NCI-H1048 (cell line): ENCODE measurements at regions not wholly inside any gene's neighbourhood (a gene's known extent, or its start where the extent isn't known, plus 50 kb on each side); places are given as distances from the start of the nearest gene placed in this dataset.
"Not testable (repeated sequence)": the region's sequence is repeated elsewhere in the genome, so short reads cannot be mapped to it uniquely, and the experiment has no call there.

ENCODE experiments used
- DNase-seq: peaks from one replicate; lab custom pipeline; 2025; lab: John Stamatoyannopoulos, UW

DNA sequence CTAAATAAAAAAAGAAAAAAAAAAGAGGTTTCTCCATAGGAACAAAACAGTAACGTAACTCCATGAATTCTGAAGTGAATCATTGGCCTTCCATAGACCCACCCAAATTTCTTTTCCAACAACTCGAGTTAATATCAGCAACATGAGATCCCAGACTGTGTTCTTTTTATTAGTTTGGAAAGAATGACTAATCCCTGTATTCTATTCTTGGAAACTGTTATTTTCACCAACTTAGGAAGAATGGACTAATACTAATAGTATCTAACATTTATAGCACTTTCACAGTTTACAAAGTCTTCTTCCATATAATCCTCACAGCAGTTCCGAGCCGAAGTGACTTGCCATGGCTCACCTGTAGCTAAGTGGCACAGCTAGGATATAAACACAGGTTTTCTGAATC, 72.7 kb upstream of the SLC4A7 start:
- no peak for DNase-seq

DNA sequence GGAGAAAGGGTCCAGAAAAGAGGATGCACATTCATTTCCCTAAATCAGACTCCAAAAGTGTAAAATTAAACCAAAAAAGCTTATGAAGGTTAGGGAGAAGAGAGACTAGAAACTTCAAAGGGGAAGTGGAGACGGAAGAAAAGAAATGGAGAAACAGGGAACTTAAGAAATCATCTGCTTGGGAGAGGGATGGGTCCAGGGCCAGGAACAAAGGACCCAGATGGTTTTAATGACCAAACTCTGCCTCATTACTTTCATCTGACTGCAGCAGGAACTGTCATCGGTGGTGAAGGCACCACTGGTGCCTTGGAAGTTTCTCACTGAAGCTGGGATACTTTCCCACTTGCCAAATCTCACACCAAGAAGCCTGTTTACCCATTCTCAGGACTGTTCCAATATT, 70.5 kb upstream of the SLC4A7 start:
- DNase-seq = no peak

DNA sequence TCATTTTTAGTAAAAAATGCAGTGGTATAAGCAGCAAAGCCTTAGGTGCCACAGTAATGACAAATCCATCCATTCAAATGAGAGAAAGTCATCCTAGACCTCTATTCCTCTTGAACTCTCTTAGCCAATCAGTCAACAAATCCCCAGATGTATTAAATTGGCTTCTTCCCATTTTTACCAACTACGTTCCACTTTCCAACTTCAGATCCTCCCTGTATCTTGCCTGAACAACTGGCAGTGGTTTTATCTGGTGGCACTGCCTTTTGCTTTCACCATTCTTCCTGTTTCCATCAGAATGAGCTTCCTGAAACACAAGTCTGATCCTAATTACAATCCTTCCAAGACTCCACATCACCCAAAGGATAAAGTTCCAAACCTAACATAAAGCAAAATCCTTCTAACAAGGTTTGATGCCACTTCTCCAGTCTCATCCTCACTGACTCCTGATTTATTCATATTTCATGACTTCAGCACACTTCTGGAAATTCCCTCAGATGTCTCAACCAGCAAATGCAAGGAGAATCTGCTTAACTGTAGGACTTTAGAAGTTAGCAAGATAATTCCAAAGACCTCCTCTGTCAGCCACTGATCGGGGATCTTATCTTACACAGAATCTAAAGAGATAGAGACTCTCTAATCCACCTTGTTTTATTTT, 69.8 kb upstream of the SLC4A7 start:
- DNase-seq = no peak

DNA sequence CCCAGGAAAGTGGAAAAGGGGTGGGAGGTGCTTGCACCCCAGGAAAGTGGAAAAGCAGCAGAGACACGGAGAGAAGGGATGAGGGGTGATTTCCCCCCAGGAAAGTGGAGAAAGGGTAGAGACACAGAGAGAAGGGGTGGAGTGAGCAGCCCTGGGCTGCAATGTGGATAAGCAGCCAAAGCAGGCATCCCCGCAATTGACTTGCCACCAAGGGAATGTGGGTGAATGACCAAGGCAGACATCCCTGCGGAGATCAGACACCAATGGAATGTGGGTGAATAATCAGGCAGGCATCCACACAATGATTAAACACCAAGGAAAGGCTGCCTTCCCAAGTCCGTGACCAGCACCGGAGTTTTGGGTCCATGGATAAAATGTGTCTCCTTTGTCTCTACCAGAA, 68.5 kb upstream of the SLC4A7 start:
- not testable (repeated sequence) for DNase-seq

GRCh38 chr3:27551413-27551812, 67.2 kb upstream of the SLC4A7 start:
- DNase-seq = not testable (repeated sequence)

DNA sequence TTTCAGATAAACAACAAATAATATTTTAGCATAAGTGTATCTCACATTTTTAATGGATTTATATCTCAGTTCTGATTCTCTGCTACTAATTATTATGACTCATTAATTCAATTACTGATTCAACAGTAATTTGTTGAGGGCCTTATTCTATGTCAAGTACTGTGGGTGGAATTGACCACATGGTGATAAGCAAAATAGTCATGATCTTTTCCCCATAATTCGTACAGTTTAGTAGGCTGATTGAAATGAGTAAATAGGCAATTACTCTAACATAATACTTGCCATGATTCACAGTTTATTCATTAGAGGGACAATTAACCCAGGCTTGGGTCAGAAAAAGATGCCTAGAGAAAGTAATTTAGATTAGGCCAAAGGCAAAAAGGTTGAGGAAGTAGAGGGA, 60.9 kb upstream of the SLC4A7 start:
- no peak for DNase-seq

GRCh38 chr3:27544372-27544865, 60.2 kb upstream of the SLC4A7 start:
- no peak for DNase-seq

DNA sequence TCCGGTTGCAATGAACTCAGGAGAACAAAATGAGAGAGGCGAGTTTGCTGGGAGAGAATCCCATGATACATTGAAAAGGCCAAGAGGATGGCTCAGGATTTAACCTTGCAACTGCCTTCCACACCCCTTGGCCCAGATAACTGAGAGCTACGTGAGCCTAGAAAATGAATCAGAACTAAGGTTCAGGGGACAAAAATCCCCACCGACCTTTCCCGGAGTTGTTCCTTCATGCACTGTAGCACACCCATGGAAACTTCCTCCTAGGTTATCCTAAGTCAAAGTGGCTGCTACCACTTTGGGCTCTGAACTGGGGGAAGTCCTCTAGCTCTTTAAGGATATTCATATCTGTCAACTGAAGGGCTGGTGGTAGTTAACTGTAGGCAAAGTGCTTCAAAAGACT, 58.3 kb upstream of the SLC4A7 start:
- DNase-seq = no peak

DNA sequence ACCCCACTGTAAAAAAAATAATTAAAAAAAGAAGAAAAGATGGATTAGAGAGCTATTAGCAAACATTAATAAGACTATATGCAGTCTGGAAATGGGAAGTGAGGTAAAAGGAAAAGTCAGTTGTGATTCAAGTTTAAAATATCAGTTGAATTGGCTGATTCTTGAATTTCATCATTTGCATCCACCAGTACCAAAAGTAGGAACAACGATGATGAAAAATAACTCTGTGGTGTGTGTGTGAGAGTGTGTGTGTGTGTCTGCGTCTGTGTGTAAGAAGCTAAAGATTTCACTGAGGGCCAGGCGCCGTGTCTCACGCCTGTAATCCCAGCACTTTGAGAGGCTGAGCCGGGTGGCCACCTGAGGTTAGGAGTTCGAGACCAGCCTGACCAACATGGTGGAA, 56.0 kb upstream of the SLC4A7 start:
- no peak for DNase-seq

DNA sequence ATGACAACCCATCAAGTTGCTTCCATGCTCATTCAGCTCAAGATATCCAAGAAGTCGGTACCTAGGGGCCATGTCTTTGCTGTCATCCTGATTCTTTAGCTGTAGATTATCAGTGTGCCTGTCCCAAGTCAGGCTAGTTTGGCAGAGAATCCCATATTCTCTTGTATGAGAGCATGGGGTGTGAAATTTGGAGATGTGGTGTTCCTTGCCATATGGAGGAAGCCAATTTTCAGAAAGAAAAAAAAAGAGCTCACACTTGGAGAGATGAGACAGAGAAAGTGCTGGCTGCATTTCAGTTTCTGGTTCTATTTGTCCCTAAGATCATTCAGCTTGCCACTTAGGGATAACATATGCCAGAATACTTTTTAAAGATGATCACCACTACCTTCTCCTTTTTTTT, 52.3 kb upstream of the SLC4A7 start:
- DNase-seq = no peak

DNA sequence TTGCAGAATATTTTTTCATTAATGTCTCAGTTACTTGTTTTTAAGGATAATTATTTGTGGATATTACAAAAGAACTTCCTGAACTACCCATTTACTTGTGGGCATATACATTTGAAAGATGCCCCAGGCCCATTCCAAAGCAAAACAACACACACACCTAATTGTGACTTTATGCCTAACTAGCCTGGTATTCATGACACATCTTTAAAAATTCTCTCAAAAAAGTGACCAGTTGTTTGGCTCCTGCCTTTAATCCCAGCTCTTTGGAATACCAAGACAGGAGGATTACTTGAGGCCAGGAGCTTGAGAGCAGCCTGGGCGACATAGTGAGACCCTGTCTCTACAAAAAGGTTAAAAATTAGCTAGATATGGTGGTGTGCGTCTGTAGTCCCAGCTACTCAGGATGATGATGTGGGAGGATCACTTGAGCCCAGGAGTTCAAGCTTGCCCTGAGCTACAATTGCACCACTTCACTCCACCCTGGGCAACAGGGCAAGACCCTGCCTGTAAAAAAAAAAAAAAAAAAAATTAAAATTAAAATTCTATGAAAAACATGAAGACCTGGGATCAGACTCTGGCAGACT, 51.7 kb upstream of the SLC4A7 start:
- DNase-seq = no peak

DNA sequence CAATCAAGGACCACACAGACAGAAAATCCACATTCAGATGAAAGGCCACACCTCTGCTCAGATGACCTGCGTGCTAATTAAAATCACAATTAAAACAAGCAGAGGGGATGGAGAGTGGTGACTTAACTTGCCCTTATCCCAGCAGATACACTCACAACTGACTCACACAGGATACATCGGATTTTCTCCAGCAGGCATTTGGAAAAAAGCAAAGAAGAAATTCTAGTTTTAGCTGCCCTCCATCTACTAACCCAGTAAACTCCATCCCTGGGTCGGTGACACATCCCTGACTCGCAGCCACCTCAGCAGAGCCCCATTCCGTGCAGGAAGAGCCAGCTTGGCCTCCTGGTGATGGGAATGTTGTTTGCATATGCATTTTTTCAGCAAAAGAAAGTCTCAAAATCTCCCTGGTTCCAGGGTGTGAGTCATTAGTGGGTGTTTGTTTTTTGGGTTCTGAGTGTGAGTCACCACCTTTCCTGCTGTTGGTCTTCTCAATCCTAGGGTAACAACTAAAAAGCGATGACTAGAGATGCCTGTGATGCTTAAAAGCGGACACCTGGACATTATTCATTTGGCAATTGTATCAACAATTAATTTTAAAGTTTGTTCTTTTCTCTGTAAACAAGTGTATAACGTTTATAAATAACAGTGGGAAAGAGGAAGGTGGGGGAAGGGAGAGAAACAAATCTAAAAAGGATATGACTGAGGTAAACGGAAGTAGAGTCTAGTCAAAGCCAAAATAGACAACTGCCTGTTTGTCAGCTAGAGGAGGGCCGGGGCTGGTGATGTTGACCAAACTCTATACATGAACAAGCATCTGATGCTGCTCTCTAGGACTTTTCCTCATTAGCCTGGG, 49.8 kb upstream of the SLC4A7 start:
- DNase-seq = no peak
